ENCODE measurements at regions not wholly inside any gene's neighbourhood (a gene's known extent, or its start where the extent isn't known, plus 50 kb on each side); places are given as distances from the start of the nearest gene placed in this dataset.

DNA sequence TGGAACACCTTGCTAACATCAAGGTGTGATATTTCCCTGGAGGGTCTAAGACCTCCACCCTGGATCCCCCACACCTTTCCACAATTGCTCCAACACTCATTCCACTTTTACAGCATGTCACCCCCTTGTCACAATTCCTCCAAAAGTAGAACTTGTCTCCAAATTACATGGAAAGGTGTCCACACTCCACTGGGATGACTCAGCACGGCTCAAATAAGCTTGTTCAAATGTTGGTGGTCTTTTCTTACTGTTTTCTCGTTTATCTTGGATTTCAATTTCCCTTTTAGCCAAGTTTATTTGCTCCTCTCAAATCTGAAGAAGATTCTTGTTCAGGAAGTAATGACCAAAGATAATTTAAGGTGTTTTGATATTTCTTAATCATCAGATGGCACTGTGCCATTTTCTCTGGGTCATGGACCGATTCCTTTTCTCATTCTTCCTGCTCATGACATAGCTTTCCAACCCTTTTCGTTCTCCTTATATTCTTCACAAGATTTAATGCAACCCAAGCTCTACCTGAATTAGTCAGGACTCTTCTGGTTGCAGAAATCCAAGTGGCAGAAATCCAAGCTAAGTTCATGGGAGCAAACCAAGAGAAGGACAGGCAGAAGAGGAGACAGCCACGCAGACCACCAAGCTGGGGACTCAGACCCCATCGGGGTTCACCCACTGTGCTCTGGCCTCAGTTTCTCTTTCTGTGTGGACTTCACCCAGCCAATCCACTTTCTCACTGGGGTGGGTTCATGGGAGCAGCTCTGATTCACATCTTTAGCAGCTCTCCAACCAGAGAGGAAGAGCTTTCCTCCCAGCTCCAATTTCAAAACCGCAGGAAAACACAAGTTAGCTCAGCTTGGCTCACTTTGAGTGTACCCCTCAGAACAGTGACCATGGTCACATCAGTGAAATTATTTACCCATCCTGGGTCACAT is 110.5 kb upstream of the CDYL start:
- BruUV-seq (replicated peaks) = no TSS peak
- Histone ChIP-seq H3K4me3 (no peak overlapping the region), H3K9ac (ENCODE audit: insufficient read depth in 1 of 2, low read depth in 2 of 2, low read length in 2 of 2) (no peak overlapping the region), H3K36me3 (ENCODE audit: control insufficient read depth, insufficient read depth, low read length) (no peaks in the 10 kb centered on the region), H2AFZ (ENCODE audit: low read depth, low read length) (peak overlapping the region; percentile 49), H3K27me3 (ENCODE audit: control insufficient read depth in 2 of 2, insufficient read depth in 2 of 2, low read length in 2 of 2) (no peaks in the 10 kb centered on the region), H3K79me2 (ENCODE audit: control insufficient read depth, insufficient read depth, low read length) (no peaks in the 10 kb centered on the region), H3K9me1 (ENCODE audit: control insufficient read depth, insufficient read depth, low read length) (no peaks in the 10 kb centered on the region), H3K27ac (ENCODE audit: extremely low read depth, low read depth, low read length) (no peak overlapping the region), H3K4me2 (ENCODE audit: insufficient read depth, low read length) (no peak overlapping the region), H4K20me1 (replicated peaks; ENCODE audit: control insufficient read depth, insufficient read depth, low read length) (no peaks in the 10 kb centered on the region), H3K9me3 (replicated peaks; ENCODE audit: control insufficient read depth, insufficient read depth, low read depth, low read length) (no peaks in the 10 kb centered on the region), H3K4me1 (replicated peaks in 1 of 2; ENCODE audit: control insufficient read depth in 2 of 2, insufficient read depth in 2 of 2, low read length in 2 of 2) (peaks cover 6 to 46% of the 10 kb centered on the region in 2 experiments)
- intact Hi-C loops (cut with micrococcal nuclease) = no loop called here
- POLR2A ChIA-PET = interaction anchor here (0.6 to 1.5 kb wide), 6 partner anchors 10 to 769 kb away, joined by 3 to 4 read pairs (median 3); no protein-coding TSS in a partner anchor
- WGBS (ENCODE audit: insufficient coverage, low coverage, missing lambda C conversion rate) = 3% methylated on average over 7 of the region's 7 CpGs
- in situ Hi-C loops (cut with MboI) = no loop called here
- CTCF ChIA-PET (ENCODE audit: low intra/inter-chr PET ratio) = interaction anchor here (0.6 kb wide), 1 partner anchor 503 kb away, joined by 3 read pairs; no protein-coding TSS in a partner anchor
- ATAC-seq (no peak), DNase-seq (ENCODE audit: extremely low read depth in 1 of 4, low spot score in 3 of 4) (no peak), FAIRE-seq (no peak)
- TF ChIP-seq GABPB1 (CRISPR knock-in tag; IDR thresholded peaks at IDR 0.05) = no peak
- TF ChIP-seq NFE2L1 (tag; IDR thresholded peaks at IDR 0.05; ENCODE audit: borderline replicate concordance, low read depth) = peak; percentile 44; the same call in 1 of the 2 replicates
- TF ChIP-seq MAFF (IDR thresholded peaks at IDR 0.05; ENCODE audit: low read length) = peak; percentile 67; the same call in 1 of the 2 replicates
- peak; percentile 88 for TF ChIP-seq NFE2 (IDR thresholded peaks at IDR 0.05; ENCODE audit: low read depth)
- TF ChIP-seq KLF6 (CRISPR knock-in tag; IDR thresholded peaks at IDR 0.05; ENCODE audit: borderline replicate concordance) = no peak
- no peak for TF ChIP-seq PHB (CRISPR knock-in tag; IDR thresholded peaks at IDR 0.05)
- no peak for TF ChIP-seq ZNF444 (CRISPR knock-in tag; IDR thresholded peaks at IDR 0.05)
- TF ChIP-seq, protein P1, sequence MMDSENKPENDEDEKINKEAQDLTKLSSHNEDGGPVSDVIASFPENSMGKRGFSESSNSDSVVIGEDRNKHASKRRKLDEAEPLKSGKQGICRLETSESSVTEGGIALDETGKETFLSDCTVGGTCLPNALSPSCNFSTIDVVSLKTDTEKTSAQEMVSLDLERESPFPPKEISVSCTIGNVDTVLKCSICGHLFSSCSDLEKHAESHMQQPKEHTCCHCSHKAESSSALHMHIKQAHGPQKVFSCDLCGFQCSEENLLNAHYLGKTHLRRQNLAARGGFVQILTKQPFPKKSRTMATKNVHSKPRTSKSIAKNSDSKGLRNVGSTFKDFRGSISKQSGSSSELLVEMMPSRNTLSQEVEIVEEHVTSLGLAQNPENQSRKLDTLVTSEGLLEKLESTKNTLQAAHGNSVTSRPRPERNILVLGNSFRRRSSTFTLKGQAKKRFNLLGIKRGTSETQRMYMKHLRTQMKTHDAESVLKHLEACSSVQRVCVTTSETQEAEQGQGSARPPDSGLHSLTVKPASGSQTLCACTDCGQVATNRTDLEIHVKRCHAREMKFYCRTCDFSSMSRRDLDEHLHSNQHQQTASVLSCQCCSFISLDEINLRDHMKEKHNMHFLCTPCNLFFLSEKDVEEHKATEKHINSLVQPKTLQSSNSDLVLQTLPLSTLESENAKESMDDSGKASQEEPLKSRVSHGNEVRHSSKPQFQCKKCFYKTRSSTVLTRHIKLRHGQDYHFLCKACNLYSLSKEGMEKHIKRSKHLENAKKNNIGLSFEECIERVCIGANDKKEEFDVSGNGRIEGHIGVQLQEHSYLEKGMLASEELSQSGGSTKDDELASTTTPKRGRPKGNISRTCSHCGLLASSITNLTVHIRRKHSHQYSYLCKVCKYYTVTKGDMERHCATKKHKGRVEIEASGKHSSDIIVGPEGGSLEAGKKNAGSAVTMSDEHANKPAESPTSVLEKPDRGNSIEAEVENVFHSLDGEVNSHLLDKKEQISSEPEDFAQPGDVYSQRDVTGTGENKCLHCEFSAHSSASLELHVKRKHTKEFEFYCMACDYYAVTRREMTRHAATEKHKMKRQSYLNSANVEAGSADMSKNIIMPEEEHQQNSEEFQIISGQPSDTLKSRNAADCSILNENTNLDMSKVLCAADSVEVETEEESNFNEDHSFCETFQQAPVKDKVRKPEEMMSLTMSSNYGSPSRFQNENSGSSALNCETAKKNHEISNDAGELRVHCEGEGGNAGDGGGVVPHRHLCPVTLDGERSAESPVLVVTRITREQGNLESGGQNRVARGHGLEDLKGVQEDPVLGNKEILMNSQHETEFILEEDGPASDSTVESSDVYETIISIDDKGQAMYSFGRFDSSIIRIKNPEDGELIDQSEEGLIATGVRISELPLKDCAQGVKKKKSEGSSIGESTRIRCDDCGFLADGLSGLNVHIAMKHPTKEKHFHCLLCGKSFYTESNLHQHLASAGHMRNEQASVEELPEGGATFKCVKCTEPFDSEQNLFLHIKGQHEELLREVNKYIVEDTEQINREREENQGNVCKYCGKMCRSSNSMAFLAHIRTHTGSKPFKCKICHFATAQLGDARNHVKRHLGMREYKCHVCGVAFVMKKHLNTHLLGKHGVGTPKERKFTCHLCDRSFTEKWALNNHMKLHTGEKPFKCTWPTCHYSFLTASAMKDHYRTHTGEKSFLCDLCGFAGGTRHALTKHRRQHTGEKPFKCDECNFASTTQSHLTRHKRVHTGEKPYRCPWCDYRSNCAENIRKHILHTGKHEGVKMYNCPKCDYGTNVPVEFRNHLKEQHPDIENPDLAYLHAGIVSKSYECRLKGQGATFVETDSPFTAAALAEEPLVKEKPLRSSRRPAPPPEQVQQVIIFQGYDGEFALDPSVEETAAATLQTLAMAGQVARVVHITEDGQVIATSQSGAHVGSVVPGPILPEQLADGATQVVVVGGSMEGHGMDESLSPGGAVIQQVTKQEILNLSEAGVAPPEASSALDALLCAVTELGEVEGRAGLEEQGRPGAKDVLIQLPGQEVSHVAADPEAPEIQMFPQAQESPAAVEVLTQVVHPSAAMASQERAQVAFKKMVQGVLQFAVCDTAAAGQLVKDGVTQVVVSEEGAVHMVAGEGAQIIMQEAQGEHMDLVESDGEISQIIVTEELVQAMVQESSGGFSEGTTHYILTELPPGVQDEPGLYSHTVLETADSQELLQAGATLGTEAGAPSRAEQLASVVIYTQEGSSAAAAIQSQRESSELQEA (IDR thresholded peaks at IDR 0.05; ENCODE audit: low read depth) = no peak
- TF ChIP-seq U2AF2 (optimal IDR thresholded peaks at IDR 0.05; ENCODE audit: low read depth, low read length) = no peak
- TF ChIP-seq SMARCC2 (IDR thresholded peaks at IDR 0.05; ENCODE audit: low read depth) = no peak
- TF ChIP-seq, protein P2, sequence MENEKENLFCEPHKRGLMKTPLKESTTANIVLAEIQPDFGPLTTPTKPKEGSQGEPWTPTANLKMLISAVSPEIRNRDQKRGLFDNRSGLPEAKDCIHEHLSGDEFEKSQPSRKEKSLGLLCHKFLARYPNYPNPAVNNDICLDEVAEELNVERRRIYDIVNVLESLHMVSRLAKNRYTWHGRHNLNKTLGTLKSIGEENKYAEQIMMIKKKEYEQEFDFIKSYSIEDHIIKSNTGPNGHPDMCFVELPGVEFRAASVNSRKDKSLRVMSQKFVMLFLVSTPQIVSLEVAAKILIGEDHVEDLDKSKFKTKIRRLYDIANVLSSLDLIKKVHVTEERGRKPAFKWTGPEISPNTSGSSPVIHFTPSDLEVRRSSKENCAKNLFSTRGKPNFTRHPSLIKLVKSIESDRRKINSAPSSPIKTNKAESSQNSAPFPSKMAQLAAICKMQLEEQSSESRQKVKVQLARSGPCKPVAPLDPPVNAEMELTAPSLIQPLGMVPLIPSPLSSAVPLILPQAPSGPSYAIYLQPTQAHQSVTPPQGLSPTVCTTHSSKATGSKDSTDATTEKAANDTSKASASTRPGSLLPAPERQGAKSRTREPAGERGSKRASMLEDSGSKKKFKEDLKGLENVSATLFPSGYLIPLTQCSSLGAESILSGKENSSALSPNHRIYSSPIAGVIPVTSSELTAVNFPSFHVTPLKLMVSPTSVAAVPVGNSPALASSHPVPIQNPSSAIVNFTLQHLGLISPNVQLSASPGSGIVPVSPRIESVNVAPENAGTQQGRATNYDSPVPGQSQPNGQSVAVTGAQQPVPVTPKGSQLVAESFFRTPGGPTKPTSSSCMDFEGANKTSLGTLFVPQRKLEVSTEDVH (IDR thresholded peaks at IDR 0.05; ENCODE audit: low read depth, partially characterized antibody) = no peak

All from K562 (cell line).